NCI-H510A treated with DMSO at 0.1 percent for 48 hours (cell line): ENCODE measurements at regions not wholly inside any gene's neighbourhood (a gene's known extent, or its start where the extent isn't known, plus 50 kb on each side); places are given as distances from the start of the nearest gene placed in this dataset.

Experiments used
- DNase-seq: peaks from one replicate; lab custom pipeline; 2025; lab: John Stamatoyannopoulos, UW

- DNase-seq, result no peak
Measured at GRCh38 chr5:167642181-167642580, 649.3 kb upstream of the WWC1 start.

- DNase-seq, result no peak
Measured at GRCh38 chr5:167642779-167643517, 648.5 kb upstream of the WWC1 start.

GRCh38 chr5:167643631-167644280, 647.7 kb upstream of the WWC1 start:
- no peak for DNase-seq

GRCh38 chr5:167644619-167645018, 646.8 kb upstream of the WWC1 start:
- no peak for DNase-seq

GRCh38 chr5:167649471-167649870, 642.0 kb upstream of the WWC1 start:
- DNase-seq, result no peak

- DNase-seq, result no peak
Measured at GRCh38 chr5:167652690-167653089, 638.8 kb upstream of the WWC1 start.

GRCh38 chr5:167653645-167654106, 637.8 kb upstream of the WWC1 start:
- DNase-seq, result no peak

GRCh38 chr5:167657016-167657415, 634.4 kb upstream of the WWC1 start:
- no peak for DNase-seq

- no peak for DNase-seq
Measured at GRCh38 chr5:167658889-167659288, 632.6 kb upstream of the WWC1 start.

GRCh38 chr5:167661605-167662004, 629.8 kb upstream of the WWC1 start:
- no peak for DNase-seq

- no peak for DNase-seq
Measured at GRCh38 chr5:167664222-167664804, 627.1 kb upstream of the WWC1 start.

- DNase-seq, result no peak
Measured at GRCh38 chr5:167665841-167666375, 625.5 kb upstream of the WWC1 start.

- no peak for DNase-seq
Measured at GRCh38 chr5:167671176-167671575, 620.3 kb upstream of the WWC1 start.

GRCh38 chr5:167673942-167674341, 617.5 kb upstream of the WWC1 start:
- no peak for DNase-seq

GRCh38 chr5:167678481-167678880, 613.0 kb upstream of the WWC1 start:
- DNase-seq, result no peak

- no peak for DNase-seq
Measured at GRCh38 chr5:167684251-167684650, 607.2 kb upstream of the WWC1 start.

- no peak for DNase-seq
Measured at GRCh38 chr5:167688341-167689130, 602.9 kb upstream of the WWC1 start.

- no peak for DNase-seq
Measured at GRCh38 chr5:167694325-167695147, 596.9 kb upstream of the WWC1 start.

- DNase-seq, result no peak
Measured at GRCh38 chr5:167696558-167697314, 594.7 kb upstream of the WWC1 start.

- no peak for DNase-seq
Measured at GRCh38 chr5:167699432-167699831, 592.0 kb upstream of the WWC1 start.

- no peak for DNase-seq
Measured at GRCh38 chr5:167701051-167701450, 590.4 kb upstream of the WWC1 start.
